HG03469 (cell line): ENCODE measurements at regions not wholly inside any gene's neighbourhood (a gene's known extent, or its start where the extent isn't known, plus 50 kb on each side); places are given as distances from the start of the nearest gene placed in this dataset.
A peak's percentile ranks its signal among the peaks of the same experiment; 100 is the strongest.

Experiments
- ATAC-seq: cut with Tn5 transposase; IDR thresholded peaks from one replicate; pipeline ENCODE4 v1.9.1; 2021; ENCODE audit warnings: mild to moderate bottlenecking, moderate library complexity, moderate number of reproducible peaks; ENCODE audit not compliant: unreplicated experiment

DNA sequence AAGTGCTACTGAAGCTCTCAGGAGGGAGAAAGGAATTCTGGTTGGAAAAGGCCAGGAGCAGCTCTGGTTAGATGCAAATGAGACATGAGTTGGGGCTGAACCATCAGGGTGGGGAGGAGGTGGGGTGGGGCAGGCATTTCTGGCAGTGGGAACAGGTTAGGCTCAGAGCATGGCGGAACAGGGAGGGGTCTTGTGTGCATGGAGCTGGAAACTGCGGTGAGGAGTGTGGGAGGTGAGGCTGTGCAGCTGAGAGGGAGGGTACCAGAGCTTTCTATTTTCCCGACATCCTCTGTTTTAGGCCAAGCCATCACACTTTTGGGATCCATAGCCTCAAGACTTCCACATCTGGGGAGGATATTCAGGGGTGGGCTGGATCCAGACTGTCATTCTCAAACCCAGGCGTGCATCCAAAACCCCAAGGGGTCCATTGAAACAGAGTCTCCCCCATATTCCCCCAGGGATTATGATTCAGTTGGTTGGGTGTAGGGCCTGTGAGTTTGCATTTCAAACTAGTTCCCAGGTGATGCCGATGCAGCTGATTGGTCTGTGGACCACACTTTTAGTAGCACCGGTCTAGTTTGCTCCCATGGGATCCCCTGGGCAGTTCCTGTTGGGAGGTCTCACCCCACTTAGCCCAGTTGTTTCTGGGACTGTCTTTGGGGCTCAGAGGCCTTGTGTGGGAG lies 100.9 kb upstream of the TLE3 start:
- ATAC-seq = no peak

DNA sequence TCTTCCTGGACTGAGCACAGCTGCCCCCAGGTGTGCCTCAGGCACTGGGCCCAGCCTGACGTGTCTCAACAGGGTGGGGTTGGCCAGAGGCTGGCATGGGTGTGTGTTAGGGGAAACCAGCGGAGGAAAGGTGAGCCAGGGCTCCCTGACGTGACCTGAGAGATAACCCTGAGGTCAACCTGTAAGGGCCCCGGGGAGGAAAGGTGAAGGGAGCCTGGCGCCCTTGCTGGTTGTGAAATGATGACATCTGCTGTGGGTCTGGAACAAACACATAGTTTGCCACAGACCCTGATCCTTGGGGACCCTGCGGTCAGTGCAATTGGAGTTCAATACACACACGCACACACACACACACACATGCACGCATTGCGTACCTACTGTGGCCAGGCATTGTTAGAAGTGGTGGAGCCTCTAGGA lies 100.2 kb upstream of the TLE3 start:
- ATAC-seq = no peak

DNA sequence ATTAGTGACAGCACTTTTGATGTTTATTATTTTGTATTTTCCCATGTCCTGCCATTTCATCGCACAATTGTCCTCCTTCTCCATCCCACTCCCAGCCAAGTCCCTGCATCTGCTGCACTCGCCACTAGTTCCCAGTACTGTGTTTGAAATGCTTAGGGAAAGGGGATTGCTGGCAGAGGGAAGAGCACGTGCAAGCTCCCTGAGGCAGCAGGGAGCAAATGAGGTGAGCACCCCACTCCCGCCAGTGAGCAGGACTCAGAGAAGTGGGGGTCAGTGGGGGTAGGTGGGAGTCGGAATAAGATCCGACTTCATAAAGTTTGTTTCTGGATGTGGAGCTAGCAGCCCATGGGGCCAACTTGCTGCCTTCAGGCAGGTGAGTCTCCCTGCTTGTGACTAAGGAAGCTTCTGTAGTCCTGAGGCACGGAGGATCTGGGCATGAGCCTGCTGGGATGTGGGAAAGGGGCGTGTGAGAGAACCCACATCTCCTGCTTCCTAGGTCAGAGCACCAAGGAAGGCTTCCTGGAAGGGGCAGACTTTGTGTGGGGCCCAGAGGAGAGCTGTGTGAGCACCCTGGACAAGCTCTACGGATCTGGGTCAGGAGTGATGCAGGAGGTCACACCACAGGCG lies 99.7 kb upstream of the TLE3 start:
- ATAC-seq = no peak

- ATAC-seq = peak; percentile 71
These were observed 98.9 kb upstream of the TLE3 start for GRCh38 chr15:70196372-70197316.

GRCh38 chr15:70195587-70196305 lies 98.0 kb upstream of the TLE3 start:
- ATAC-seq = no peak

- ATAC-seq = no peak
These were observed 97.5 kb upstream of the TLE3 start for GRCh38 chr15:70195171-70195570.

GRCh38 chr15:70194266-70194665 lies 96.5 kb upstream of the TLE3 start:
- no peak for ATAC-seq

DNA sequence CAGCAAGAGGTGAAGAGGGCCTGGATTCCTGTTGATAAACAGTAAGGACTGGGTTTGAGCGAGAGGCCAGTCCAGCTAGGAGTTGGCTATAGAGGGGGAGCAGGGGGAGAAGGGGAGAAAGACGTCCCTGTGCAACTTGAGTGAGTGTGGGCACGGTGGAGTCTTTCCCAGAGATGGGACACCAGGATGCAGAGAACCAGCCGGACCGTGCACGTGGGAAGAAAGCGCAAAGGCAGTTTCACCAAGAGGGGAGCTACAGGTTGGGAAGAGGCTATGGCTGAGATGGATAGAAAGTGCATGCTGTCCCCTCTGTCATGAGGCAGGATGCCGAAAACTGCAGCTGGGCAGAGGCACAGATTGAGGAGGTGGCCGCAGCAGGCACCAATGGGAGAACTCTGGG lies 96.0 kb upstream of the TLE3 start:
- no peak for ATAC-seq

DNA sequence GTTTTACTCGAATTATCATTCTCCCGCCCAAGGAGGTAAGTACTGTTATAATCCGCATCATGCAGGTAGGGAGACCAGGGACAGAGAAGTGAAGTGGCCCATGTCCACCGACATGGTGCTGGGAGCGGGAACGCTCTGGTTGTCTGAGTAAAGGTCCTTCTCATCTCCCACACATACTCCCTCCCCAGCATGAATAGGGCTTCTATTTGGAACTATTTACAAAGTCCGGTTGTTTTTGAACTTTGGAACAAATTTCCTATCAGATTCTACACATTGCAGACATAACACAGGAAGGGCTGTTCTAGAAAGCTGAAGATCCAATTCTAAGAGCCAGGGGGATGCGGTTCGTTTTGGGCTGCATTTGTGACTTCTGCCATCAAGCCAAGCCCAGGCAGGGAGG lies 94.8 kb upstream of the TLE3 start:
- ATAC-seq = no peak

DNA sequence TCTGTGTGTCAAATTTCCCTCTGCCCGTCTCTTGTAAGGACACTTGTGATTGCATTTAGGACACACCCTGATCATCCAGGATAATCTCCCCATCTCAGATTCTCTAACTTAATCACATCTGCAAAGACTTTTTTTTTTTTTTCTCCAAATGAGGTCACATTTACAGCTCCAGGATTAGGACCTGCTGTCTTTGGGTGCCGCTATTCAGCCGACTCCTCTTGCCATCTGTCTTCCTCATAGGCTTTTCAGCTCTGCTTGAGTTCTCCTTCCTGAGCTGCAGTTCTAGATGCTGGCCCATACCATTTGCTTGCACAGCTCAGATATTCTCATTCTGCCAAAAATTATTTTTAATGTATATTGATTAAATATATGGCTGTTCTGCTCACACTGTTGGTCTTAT lies 94.3 kb upstream of the TLE3 start:
- no peak for ATAC-seq

DNA sequence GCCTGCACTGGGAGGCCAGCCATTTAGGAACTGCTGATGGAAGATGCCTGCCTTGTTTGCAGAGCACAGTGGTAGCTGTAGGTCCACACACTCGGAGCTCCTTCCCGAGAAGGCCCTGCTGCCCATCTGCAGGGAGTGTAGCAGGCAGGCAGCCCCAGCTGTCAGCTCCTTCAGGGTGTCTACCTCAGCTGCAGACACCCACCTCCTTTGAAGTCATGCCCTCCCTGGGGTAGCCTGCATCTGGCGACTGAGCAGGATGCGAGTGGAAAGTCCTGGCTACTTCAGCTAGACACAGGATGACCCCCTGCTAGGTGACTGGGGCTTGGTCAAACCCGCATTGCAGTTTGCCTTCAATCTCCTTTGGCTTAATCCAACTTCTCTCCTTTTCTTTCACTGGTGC lies 93.2 kb upstream of the TLE3 start:
- no peak for ATAC-seq

DNA sequence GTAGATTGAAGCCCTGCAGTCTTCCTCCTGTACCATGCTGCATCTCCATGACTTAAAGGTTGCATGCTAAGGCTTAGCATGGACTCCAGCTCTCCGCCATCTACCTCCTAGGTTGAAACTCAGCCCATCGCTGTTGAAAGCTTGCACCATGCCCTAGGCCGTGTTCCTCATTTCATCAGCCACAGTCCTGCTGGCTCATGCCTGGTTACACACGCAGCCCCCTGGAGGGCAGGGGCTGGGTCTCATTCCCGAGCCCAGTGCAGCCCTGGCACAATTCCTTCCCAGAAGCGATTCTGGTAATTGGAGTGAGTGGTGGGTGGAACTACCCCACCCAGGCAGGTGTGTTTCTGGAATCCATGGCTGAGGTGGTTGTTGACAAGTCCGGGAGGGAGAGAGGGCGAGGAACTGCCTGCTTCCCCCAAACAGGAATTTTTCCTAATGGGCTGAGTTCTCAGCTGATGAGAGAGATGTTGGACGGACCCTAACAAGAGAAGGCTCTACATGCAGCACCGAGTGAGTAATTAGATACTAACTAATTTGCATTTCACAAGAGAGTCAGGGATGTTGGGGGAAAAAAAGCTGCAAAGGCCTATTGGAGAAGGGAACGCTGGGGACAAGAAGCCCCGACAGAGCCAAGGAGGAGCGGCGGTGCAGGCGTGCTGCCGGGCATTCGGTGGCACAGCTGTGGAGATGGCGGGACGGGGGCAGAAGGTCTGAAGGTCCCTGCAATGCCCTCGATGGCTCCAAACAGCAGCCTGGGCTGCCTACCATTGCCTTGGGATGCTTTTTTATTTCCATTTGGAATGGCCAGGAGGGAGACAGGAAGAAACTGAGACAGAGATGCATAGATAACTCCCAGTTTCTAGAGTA lies 92.3 kb upstream of the TLE3 start:
- no peak for ATAC-seq

DNA sequence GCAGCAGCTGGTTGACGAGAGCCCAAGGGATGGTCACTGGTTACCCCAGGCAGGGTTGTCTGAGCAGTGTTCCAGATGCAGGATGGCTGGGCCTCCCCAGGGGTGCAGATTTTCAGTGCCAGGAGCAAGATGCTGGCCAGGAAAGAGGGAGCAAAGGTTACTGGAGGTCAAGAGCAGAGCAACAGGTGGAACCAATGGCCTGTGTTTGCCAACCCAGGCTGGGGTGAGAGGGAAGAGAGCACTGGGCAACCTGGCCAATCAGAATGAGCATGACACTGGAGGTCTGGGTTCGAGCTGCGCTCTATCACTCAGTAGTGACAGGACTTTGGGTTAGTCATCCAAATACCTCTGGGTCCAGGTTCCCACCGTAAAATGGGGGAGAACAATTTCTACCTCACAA lies 90.6 kb upstream of the TLE3 start:
- no peak for ATAC-seq

- no peak for ATAC-seq
These were observed 89.6 kb upstream of the TLE3 start for GRCh38 chr15:70187331-70187730.

DNA sequence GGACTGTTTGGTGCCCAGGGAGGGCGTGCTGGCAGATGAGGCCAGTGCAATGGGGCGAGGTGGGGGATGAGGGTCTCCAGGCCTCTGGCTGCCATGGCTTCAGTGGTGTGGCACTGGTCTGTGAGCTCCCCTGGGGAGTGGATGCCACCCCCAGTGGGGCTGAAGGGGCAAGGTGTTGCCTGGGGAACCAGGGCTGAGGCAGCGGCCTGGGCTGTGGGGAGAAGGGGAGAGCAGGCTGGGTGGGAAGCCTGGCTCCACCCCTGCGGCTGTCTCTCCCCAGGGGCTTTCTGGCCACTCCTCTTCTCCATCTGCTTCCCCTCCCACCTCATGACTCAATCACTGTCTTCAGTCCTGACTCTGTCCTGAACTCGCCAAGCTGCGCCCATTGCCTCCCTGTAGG lies 88.4 kb upstream of the TLE3 start:
- ATAC-seq = no peak

DNA sequence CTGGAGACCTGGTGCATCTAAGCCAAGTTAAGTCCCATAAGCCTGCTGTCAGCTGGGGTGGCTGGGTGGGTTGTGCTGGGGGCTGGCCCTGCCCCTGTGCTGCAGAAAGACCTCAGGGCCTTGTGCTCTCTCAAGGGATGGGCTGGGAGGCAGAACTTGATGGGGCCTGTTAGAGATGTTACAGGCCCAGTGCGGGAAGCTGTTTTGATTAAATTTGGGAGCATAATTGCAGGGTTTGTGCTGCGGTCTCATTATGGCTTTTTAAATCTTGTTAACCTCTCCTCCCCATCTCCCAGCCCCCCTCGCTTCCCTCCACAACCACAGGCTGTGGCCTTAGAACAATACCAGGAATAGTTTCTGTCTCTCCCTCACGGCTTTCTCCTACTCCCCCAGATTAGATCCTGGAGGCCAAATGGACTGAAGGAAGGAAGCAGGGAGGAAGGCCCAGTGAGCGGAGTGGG lies 87.6 kb upstream of the TLE3 start:
- no peak for ATAC-seq

- ATAC-seq = no peak
These were observed 85.4 kb upstream of the TLE3 start for GRCh38 chr15:70182858-70183695.

GRCh38 chr15:70181626-70182255 lies 84.0 kb upstream of the TLE3 start:
- ATAC-seq = no peak
